ENCODE measurements at regions not wholly inside any gene's neighbourhood (a gene's known extent, or its start where the extent isn't known, plus 50 kb on each side); places are given as distances from the start of the nearest gene placed in this dataset.

DNA sequence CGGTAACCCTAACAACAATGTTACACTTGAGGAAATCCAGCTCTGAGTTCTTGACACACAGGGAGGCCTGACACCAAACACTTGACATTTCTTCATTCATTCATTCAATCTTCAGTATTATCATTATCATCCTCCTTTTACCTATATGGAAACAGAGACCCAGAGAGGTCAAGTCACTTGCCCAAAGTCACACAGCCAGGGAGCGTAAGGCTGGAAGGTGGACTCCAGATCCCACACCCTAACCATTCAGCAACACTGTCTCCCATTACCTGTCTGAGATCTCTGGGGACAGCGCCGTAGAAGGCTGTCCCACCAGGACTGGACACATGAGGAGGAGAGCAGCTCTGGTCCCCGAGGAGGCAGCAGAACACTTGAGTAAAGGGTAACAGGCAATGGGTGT is 101.4 kb downstream of the SYF2 start:
- TF ChIP-seq, protein P1, sequence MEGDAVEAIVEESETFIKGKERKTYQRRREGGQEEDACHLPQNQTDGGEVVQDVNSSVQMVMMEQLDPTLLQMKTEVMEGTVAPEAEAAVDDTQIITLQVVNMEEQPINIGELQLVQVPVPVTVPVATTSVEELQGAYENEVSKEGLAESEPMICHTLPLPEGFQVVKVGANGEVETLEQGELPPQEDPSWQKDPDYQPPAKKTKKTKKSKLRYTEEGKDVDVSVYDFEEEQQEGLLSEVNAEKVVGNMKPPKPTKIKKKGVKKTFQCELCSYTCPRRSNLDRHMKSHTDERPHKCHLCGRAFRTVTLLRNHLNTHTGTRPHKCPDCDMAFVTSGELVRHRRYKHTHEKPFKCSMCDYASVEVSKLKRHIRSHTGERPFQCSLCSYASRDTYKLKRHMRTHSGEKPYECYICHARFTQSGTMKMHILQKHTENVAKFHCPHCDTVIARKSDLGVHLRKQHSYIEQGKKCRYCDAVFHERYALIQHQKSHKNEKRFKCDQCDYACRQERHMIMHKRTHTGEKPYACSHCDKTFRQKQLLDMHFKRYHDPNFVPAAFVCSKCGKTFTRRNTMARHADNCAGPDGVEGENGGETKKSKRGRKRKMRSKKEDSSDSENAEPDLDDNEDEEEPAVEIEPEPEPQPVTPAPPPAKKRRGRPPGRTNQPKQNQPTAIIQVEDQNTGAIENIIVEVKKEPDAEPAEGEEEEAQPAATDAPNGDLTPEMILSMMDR (IDR thresholded peaks at IDR 0.05), result no peak
- TF ChIP-seq POLR2A (IDR thresholded peaks at IDR 0.05), result no peak
